OCI-LY3 (cell line): ENCODE measurements at regions not wholly inside any gene's neighbourhood (a gene's known extent, or its start where the extent isn't known, plus 50 kb on each side); places are given as distances from the start of the nearest gene placed in this dataset.

ENCODE experiments used
- CTCF ChIP-seq: fragments of 200-600, 300-600 bp; sonication (generic); IDR thresholded peaks from 2 replicates; pipeline ENCODE4 v1.5.1; 2014; ENCODE audit warnings: antibody characterized with exemption, low read length, low read depth
- EZH2phosphoT487 ChIP-seq: fragments of 200-600 bp; shearing (Covaris generic); IDR thresholded peaks from 2 replicates; pipeline ENCODE4 v1.6.1; 2018; ENCODE audit warnings: antibody characterized with exemption, mixed run types, low read depth

- no peak for TF ChIP-seq CTCF
- TF ChIP-seq EZH2phosphoT487, result no peak
Observed at GRCh38 chr11:11764423-11764803, 77.4 kb upstream of the USP47 start.
